Neutrophil (primary cell): ENCODE measurements at regions not wholly inside any gene's neighbourhood (a gene's known extent, or its start where the extent isn't known, plus 50 kb on each side); places are given as distances from the start of the nearest gene placed in this dataset.

ENCODE experiments used
- H3K27ac ChIP-seq: fragments of 200-600 bp; sonication (generic); 2 replicates; pipeline ENCODE4 v1.5.1; 2016; ENCODE audit warnings: mild to moderate bottlenecking, moderate library complexity
- H3K27me3 ChIP-seq: fragments of 200-600 bp; sonication (generic); 2 replicates; pipeline ENCODE4 v1.6.0; 2016; ENCODE audit warnings: mild to moderate bottlenecking
- H3K36me3 ChIP-seq: fragments of 200-600 bp; sonication (generic); 2 replicates; pipeline ENCODE4 v1.5.1; 2017
- H3K4me1 ChIP-seq, 2 experiments: fragments of 200-600 bp in 1 of 2; sonication (generic) in 1 of 2; 1 replicate in 1 of 2; 2 replicates in 1 of 2; pipeline versions ENCODE4 v1.5.1 to v1.6.1; 2013 to 2016; ENCODE audit warnings: low read depth in 1 of 2, low read length in 1 of 2, mild to moderate bottlenecking in 1 of 2, moderate library complexity in 1 of 2; ENCODE audit not compliant: control insufficient read depth in 1 of 2, insufficient read depth in 1 of 2
- H3K4me3 ChIP-seq, 2 experiments: fragments of 200-600 bp in 1 of 2; sonication (generic) in 1 of 2; 1 replicate in 1 of 2; 2 replicates in 1 of 2; pipeline ENCODE4 v1.5.1; 2013 to 2016; ENCODE audit warnings: low read depth in 1 of 2, low read length in 1 of 2, mild to moderate bottlenecking in 1 of 2, moderate library complexity in 1 of 2
- H3K9me3 ChIP-seq: fragments of 200-600 bp; sonication (generic); 2 replicates; pipeline ENCODE4 v1.5.1; 2016
- TF ChIP-seq, protein P1 (sequence below): fragments of 200-600 bp; sonication (generic); IDR thresholded peaks from 2 replicates; pipeline ENCODE4 v1.5.1; 2016; ENCODE audit warnings: antibody characterized with exemption

DNA sequence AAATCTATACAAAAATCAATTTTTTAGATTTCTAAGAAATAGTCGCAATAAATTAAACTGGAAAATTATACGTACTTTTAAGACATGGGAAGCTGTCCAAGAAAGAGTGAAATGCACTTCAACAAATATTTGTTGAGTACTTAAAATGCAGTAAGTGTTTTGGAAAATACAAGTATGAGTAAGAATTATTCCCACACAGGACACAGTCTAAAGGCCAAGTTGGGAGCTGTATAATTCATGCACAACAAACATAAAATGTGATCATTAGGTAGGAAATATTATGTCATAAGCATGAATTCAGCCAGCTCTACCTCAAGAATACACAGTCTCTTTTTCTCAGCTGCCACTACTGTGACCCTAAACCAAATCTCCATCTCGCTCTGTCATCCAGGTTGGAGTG lies 267.6 kb downstream of the CNTN3 start:
- Histone ChIP-seq H3K27ac (no peak overlapping the region), H3K36me3 (no peaks in the 10 kb centered on the region), H3K27me3 (no peaks in the 10 kb centered on the region), H3K9me3 (no peaks in the 10 kb centered on the region), H3K4me3 (no peak overlapping the region), H3K4me1 (no peaks in the 10 kb centered on the region)
- TF ChIP-seq, protein P1, sequence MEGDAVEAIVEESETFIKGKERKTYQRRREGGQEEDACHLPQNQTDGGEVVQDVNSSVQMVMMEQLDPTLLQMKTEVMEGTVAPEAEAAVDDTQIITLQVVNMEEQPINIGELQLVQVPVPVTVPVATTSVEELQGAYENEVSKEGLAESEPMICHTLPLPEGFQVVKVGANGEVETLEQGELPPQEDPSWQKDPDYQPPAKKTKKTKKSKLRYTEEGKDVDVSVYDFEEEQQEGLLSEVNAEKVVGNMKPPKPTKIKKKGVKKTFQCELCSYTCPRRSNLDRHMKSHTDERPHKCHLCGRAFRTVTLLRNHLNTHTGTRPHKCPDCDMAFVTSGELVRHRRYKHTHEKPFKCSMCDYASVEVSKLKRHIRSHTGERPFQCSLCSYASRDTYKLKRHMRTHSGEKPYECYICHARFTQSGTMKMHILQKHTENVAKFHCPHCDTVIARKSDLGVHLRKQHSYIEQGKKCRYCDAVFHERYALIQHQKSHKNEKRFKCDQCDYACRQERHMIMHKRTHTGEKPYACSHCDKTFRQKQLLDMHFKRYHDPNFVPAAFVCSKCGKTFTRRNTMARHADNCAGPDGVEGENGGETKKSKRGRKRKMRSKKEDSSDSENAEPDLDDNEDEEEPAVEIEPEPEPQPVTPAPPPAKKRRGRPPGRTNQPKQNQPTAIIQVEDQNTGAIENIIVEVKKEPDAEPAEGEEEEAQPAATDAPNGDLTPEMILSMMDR: no peak

DNA sequence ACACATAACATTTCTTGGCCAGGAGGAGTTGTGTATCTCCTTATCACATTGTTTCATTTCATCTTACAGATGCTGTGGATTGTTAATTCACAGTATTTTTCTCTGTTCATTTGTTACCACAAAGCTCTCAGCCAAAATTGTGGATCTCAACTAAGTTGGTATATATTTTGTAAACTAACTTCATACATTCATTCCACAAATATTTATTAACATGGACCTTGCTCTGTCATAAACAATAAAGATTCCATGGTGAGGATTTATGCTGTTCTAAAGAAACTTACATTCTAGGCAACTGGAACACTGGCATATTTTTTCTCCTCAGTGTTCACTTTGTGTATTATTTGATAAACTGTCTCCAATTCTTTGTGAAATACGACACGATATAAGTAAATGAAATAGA lies 268.8 kb downstream of the CNTN3 start:
- no peaks in the 10 kb centered on the region for H3K36me3 ChIP-seq
- H3K9me3 ChIP-seq: no peaks in the 10 kb centered on the region
- no peak overlapping the region for H3K27ac ChIP-seq
- TF ChIP-seq, protein P1: no peak
- H3K4me3 ChIP-seq: no peak overlapping the region
- H3K4me1 ChIP-seq: no peaks in the 10 kb centered on the region
- H3K27me3 ChIP-seq: no peaks in the 10 kb centered on the region

DNA sequence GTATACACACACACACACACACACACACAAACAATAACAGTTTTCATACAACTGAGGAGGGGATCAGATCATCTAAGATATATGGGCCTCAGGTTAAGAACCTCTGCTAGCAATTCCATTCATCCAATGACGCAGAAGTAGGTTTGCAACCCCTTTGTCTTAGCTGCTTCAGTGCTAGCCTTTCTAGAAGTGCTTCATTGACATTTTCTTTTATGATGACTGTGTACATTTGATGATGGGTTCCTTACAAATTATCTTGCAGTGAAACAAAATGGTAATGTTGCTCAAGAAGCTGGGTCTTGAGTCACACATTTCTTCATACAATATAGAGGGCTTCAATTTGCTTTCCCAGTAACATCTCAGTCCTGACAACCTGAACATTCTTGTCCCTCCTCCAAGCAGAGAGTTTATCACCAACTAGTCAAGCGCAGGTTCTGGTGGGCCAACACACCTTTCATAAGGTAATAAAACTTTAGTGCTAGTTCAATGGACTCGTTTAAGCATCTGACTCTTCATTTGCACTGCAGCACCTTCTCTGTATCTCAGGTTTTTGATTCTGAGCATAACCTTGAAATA lies 269.5 kb downstream of the CNTN3 start:
- Histone ChIP-seq H3K36me3 (no peaks in the 10 kb centered on the region), H3K4me3 (no peak overlapping the region)

DNA sequence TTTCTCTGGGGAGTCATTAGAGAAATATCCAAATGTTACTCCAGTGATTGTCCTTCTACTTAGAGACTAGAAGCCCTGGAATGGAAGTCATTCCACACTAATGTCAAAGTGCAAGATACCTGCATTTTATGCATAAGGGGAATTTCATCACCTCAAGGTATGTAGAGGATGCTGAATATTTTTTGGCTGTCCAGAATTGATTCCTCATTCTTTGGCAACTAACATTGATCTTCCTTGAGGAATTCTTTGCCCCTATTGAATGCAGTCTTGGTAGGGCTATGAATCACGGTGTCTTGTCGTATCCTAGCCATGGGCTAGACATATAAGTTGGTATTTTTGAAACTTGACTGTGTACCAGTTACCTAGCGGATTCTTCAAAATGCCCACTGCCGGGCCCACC lies 271.1 kb downstream of the CNTN3 start:
- H3K27ac ChIP-seq: no peak overlapping the region
- H3K9me3 ChIP-seq: no peaks in the 10 kb centered on the region
- H3K27me3 ChIP-seq: no peaks in the 10 kb centered on the region
- H3K36me3 ChIP-seq: no peaks in the 10 kb centered on the region
- H3K4me1 ChIP-seq: no peaks in the 10 kb centered on the region
- no peak overlapping the region for H3K4me3 ChIP-seq
- TF ChIP-seq, protein P1: no peak

More for the DNA sequence above, 269.5 kb downstream of the CNTN3 start:
- no peaks in the 10 kb centered on the region for H3K9me3 ChIP-seq
- TF ChIP-seq, protein P1: no peak
- no peak overlapping the region for H3K27ac ChIP-seq
- no peaks in the 10 kb centered on the region for H3K4me1 ChIP-seq
- H3K27me3 ChIP-seq: no peaks in the 10 kb centered on the region

- Histone ChIP-seq H3K9me3 (no peaks in the 10 kb centered on the region), H3K36me3 (no peaks in the 10 kb centered on the region), H3K27ac (no peak overlapping the region), H3K4me1 (no peaks in the 10 kb centered on the region), H3K4me3 (no peak overlapping the region), H3K27me3 (no peaks in the 10 kb centered on the region)
- TF ChIP-seq, protein P1: no peak
Measured at GRCh38 chr3:74338998-74339397, 275.5 kb downstream of the CNTN3 start.

GRCh38 chr3:74332165-74332564 lies 282.3 kb downstream of the CNTN3 start:
- TF ChIP-seq, protein P1: no peak
- no peak overlapping the region for H3K27ac ChIP-seq
- no peaks in the 10 kb centered on the region for H3K9me3 ChIP-seq
- H3K4me1 ChIP-seq: no peaks in the 10 kb centered on the region
- H3K36me3 ChIP-seq: no peaks in the 10 kb centered on the region
- no peaks in the 10 kb centered on the region for H3K27me3 ChIP-seq
- H3K4me3 ChIP-seq: no peak overlapping the region
